GM19023 (cell line): ENCODE measurements at regions not wholly inside any gene's neighbourhood (a gene's known extent, or its start where the extent isn't known, plus 50 kb on each side); places are given as distances from the start of the nearest gene placed in this dataset.

ENCODE experiments used
- ATAC-seq: cut with Tn5 transposase; IDR thresholded peaks from one replicate; pipeline ENCODE4 v1.9.1; 2021; ENCODE audit warnings: mild to moderate bottlenecking, moderate library complexity; ENCODE audit not compliant: unreplicated experiment

DNA sequence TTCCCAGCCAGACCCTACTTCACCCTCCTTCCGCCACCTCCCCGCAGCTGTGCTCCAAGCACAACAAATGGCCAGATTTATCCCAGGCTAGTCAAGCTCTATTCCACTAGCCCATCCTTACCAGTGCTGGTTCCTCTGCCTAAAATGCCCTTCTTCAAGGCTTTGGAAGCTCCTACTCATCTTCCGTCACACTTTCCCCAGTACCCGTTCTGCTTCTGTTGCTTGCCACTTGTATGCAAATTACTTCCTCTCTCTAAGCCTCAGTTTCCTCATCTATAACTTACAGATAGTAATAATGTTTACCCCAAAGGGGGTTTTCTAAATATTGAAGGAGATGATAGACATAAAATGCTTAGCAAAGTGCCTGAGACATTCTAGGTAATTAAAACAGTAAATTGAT is 193.1 kb downstream of the MAFB start:
- no peak for ATAC-seq

DNA sequence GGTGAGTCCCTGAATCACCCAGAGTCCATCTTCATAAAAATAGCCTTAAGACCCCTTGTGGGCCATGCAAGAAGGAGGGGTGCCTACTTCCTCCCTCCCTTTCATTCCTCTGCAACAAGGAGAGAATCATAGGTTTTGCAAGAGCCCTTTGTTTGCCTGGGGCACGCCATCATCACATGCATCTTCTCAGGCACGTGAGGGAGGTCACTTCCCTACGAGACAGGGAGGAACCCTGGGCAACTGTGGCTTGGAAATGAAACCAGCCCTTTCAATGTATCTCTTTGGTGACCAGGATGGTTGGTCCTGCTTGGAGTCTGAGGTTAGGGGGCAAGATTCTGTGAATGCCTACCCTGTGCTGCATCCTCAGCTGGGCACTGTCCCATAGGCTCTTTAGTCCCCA is 194.8 kb downstream of the MAFB start:
- ATAC-seq, result no peak

DNA sequence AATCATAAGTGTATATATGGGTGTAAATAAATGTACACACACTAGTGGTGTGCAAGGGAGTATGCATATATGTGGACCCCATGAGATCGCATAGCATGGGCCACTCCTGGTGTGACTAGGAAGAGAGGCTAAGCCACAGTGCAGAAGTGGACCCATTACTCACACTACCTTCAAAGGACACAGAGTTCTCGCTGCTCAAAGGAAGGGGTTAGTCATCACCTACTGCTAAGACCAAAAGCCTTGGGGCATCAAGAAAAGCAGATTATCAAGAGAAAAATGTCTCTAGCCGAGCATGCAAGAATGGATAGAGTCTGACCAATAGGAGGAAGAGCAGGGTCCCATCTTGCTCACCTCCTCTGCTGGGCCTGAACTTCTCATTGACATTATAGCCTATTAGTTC is 195.5 kb downstream of the MAFB start:
- no peak for ATAC-seq

DNA sequence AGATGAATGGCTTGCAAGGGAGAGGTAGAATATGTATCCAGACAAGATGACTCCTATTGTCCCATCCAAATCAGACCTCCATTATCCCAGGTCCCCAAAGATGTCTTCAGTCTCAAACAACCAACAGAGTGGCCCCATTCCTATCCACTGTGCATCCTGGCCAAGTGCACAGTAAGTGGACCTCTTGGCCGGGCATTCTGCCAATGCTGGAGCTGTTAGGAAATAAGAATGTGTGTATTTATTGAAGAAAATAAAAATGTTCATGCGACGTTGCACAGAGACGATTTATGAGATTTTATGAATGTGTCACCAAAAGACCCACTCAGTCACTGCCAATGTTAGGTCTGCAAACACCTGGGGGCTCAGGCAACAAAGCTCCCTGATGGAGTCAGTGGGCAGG is 196.0 kb downstream of the MAFB start:
- ATAC-seq, result no peak

GRCh38 chr20:40491009-40491590 is 197.9 kb downstream of the MAFB start:
- ATAC-seq, result no peak

- ATAC-seq, result no peak
These were observed 199.2 kb downstream of the MAFB start for GRCh38 chr20:40489886-40490285.

DNA sequence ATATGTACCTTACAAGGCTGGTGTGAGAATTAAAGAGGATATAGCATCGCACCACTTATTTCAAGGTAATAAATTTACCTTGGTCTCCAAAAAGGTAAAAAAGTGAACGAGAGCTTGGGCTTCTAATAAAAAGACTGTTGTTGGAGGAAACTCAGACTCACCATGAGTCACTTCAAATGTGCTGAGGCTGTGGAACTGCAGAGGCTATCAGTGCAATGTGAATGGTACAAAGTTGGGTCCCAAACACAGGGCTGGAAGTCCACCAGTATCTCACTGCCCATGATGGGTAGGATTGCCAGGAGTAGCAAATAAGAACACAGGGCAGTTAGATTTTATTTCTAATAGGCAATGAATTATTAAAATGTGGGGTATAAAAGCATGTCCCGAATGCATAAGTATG is 200.6 kb downstream of the MAFB start:
- no peak for ATAC-seq

- no peak for ATAC-seq
These were observed 202.7 kb downstream of the MAFB start for GRCh38 chr20:40486297-40486696.

DNA sequence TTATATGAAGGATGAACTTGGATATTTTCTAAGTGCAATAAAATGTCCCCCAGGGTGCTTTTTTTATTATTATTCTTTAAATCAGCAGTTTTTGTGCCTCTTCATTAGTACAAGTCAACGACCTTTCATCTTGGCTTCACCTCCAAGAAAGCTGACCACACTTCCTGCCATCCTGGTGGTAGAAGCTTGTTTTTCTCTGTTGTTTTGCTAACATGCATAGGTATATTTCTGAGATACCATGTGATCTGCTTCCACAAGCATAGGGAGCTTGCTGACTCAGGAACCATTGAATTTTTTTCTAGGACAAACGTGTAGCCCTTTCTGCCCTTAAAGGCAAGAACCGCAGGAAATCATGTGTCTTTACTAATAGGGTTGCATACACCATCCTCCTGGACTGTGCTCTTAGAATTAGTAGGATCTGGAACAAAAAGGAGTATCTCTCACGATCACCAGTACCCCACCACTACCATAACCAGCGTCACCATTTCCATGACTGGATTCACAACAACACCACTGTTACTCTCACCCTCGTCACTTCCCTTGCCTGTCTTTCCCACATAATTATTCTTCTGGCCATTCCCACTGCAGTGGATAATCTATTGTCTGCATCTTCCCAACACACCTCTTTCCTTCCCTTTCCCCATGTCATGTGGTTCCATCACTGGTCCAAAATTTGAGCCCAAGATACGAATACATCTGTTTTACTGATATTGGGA is 207.1 kb downstream of the MAFB start:
- no peak for ATAC-seq

GRCh38 chr20:40481337-40481736 is 207.7 kb downstream of the MAFB start:
- no peak for ATAC-seq

GRCh38 chr20:40477805-40478204 is 211.2 kb downstream of the MAFB start:
- ATAC-seq, result no peak

- ATAC-seq, result no peak
These were observed 212.6 kb downstream of the MAFB start for GRCh38 chr20:40476461-40476860.

GRCh38 chr20:40472905-40473304 is 216.1 kb downstream of the MAFB start:
- ATAC-seq, result no peak

DNA sequence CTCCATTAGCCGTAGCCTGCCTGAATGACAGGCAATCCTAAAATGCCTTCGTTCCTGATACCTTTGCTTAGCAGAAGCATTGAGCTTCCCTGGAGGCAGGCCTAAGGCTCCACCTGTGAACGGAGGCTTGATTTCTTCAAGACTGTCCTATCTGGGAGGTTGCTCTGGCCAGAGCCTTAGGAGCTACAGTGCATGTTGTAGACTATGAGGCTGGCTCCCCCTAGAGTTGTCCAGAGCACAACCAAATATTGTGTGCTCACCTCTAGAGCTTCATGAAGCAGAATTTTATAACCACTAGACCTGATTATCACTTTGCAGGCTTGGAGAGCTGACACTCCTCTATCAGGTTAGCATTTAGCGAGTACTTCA is 217.8 kb downstream of the MAFB start:
- ATAC-seq, result no peak

DNA sequence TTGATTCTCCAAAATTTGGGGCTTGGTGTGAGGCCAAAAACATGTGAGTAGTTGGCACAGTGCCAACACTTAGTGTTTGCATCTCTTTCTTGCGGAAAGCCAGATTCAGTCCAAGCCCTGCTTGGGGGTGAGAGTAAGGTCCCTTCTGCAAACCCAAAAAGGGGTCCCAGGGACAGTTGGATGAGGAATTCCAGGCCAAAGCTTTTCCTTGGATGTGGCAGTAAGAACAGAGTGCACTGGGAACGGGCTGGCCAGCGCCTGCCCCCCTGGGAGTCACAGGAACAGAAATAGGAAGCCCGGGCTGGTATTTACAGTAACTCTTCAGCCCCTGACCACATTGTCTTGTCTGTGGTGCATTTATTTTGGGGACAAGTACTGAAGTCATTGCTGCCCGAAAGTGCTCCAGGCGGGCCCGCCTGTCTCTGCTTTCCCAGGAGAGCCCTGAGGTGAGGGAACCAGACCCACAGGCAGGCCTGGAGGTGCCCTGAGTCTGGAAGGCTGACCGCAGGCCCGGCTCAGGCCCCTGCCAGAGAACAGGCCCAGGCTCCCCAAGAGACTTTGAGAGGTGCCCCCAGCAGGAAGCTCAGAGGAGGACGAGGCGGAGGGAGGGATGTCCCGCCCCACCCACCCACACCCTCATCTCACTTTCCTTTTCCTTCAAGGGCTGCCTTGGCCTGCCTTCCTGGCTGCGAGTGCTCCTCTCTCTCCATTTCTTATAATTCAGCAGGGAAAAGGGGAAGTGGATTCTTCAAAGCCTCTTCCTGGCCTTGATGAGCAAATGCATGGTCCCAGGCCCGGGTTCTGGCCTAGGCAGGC is 218.4 kb downstream of the MAFB start:
- no peak for ATAC-seq

GRCh38 chr20:40468759-40469158 is 220.3 kb downstream of the MAFB start:
- no peak for ATAC-seq

DNA sequence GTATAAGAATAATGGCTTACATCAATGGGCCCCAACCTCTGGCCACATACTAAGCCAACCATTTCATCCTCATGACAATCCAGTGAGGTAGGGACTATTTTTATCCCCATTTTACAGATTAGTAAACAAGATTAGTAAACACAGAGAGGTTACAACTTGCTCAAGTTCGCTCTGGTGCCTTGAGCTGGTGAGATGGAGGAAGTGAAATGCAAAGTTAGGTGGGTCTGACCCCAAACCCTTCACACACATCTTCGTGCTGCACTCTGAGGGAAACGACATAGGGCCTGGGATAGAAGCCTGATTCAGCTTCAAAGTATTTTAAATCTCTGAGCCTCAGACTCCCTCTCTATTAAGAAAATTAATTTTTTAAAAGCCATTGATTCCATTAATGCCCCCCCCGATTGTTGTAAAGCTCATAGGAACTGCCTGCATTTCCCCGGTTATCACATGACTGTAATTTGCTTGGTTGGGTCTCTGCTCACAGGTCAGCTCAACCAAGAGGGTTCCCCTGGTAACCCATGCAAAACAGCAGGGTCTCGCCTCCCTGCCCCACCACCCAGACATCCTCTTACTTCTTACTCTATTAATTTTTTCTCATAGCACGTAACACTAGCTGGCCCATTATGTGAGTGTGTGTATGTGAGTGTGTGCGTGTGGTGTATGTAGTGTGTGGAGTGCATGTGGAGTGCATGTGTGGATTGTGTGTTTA is 221.2 kb downstream of the MAFB start:
- no peak for ATAC-seq

GRCh38 chr20:40467067-40467466 is 222.0 kb downstream of the MAFB start:
- no peak for ATAC-seq

- no peak for ATAC-seq
These were observed 224.3 kb downstream of the MAFB start for GRCh38 chr20:40464731-40465208.

DNA sequence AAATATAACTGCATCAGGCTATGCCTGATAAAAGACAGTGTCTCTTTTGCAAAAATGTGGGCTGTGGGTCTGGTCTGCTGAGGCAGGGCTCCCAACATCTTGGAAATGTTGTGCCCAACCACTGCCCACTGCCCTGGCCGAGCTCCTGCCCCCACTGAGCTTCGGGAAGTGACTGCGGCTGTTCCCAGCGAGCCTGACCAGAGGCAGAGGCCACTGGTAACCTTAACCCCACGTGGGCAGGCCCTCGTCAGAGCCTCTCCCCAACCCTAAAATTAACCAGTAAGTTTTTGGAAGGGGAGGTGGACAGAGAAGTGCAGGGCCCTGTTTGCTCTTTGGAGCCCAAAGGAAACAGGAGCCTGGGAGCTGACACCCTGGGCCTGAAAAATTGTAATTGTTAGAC is 225.9 kb downstream of the MAFB start:
- no peak for ATAC-seq

GRCh38 chr20:40462566-40462965 is 226.5 kb downstream of the MAFB start:
- ATAC-seq, result no peak
